ENCODE measurements at regions not wholly inside any gene's neighbourhood (a gene's known extent, or its start where the extent isn't known, plus 50 kb on each side); places are given as distances from the start of the nearest gene placed in this dataset.
A peak's percentile ranks its signal among the peaks of the same experiment; 100 is the strongest.

DNA sequence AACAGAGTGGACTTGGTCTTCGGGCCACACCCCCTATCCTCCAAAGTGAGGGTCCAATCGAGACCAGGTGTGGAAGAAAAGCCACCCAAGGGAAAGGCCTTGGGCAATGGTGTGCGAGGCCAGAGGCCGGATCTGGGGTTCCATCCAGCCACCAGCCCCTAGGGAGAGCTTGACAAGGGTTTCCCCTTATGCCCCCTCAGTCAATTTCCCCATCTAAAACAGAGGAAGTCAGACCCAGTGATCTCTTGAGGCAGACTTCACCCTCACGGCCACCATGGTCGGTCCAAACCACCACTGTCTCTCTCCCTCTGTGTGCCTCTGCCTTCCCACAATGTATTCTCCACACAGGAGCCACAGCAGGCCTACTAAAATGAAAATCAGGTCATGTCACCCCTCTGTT is 82.9 kb downstream of the C5orf15 start:
- no peaks in the 10 kb centered on the region for H3K9me3 ChIP-seq (ENCODE audit: severe bottlenecking)
- H3K27ac ChIP-seq = no peak overlapping the region
- TF ChIP-seq CTCF (IDR thresholded peaks at IDR 0.05; ENCODE audit: low read depth, low read length) = no peak
- H3K27me3 ChIP-seq (ENCODE audit: insufficient read depth, low read depth, severe bottlenecking) = no peaks in the 10 kb centered on the region
- no peaks in the 10 kb centered on the region for H3K36me3 ChIP-seq
- no peak for DNase-seq
- no peak overlapping the region for H3K4me3 ChIP-seq (ENCODE audit: low read depth, low read length)

GRCh38 chr5:133884569-133885311 is 83.7 kb downstream of the C5orf15 start:
- H3K27ac ChIP-seq = no peak overlapping the region
- TF ChIP-seq CTCF (IDR thresholded peaks at IDR 0.05; ENCODE audit: low read depth, low read length) = no peak
- no peaks in the 10 kb centered on the region for H3K36me3 ChIP-seq
- H3K4me3 ChIP-seq (ENCODE audit: low read depth, low read length) = no peak overlapping the region
- no peaks in the 10 kb centered on the region for H3K27me3 ChIP-seq (ENCODE audit: insufficient read depth, low read depth, severe bottlenecking)
- no peaks in the 10 kb centered on the region for H3K9me3 ChIP-seq (ENCODE audit: severe bottlenecking)
- no peak for DNase-seq

DNA sequence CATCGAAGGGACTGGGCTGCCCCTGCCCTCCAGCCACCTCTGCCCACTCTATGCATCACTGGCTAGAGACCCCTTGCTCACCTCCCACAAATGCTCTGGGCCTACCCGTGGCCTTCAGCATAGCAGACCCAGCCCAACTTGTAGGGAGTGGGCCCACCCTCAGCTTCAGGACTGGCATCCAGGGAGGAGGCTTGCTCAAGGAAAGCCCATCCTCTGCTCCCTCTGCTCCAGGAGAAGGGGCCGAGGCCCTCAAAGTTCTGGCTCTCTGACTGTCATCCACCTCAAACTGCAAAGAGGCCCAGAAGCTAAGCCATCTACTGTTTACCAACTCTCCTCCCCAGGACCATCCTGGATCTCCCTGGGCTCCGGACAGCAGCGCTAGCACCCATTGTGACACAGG is 84.5 kb downstream of the C5orf15 start:
- no peaks in the 10 kb centered on the region for H3K9me3 ChIP-seq (ENCODE audit: severe bottlenecking)
- no peaks in the 10 kb centered on the region for H3K27me3 ChIP-seq (ENCODE audit: insufficient read depth, low read depth, severe bottlenecking)
- no peak for TF ChIP-seq CTCF (IDR thresholded peaks at IDR 0.05; ENCODE audit: low read depth, low read length)
- H3K36me3 ChIP-seq = no peaks in the 10 kb centered on the region
- no peak for DNase-seq
- H3K4me3 ChIP-seq (ENCODE audit: low read depth, low read length) = no peak overlapping the region
- no peak overlapping the region for H3K27ac ChIP-seq

GRCh38 chr5:133882846-133883245 is 85.6 kb downstream of the C5orf15 start:
- Histone ChIP-seq H3K27ac (peak overlapping the region; percentile 56), H3K27me3 (ENCODE audit: insufficient read depth, low read depth, severe bottlenecking) (no peaks in the 10 kb centered on the region), H3K9me3 (ENCODE audit: severe bottlenecking) (no peaks in the 10 kb centered on the region), H3K36me3 (no peaks in the 10 kb centered on the region), H3K4me3 (ENCODE audit: low read depth, low read length) (no peak overlapping the region)
- TF ChIP-seq CTCF (IDR thresholded peaks at IDR 0.05; ENCODE audit: low read depth, low read length) = no peak
- peak; percentile 59 for DNase-seq

GRCh38 chr5:133882389-133882695 is 86.1 kb downstream of the C5orf15 start:
- Histone ChIP-seq H3K27me3 (ENCODE audit: insufficient read depth, low read depth, severe bottlenecking) (no peaks in the 10 kb centered on the region), H3K4me3 (ENCODE audit: low read depth, low read length) (no peak overlapping the region), H3K9me3 (ENCODE audit: severe bottlenecking) (no peaks in the 10 kb centered on the region), H3K36me3 (no peaks in the 10 kb centered on the region), H3K27ac (peak overlapping the region; percentile 56)
- TF ChIP-seq CTCF (IDR thresholded peaks at IDR 0.05; ENCODE audit: low read depth, low read length) = no peak
- no peak for DNase-seq
